CD14-positive monocyte (primary cell): ENCODE measurements at regions not wholly inside any gene's neighbourhood (a gene's known extent, or its start where the extent isn't known, plus 50 kb on each side); places are given as distances from the start of the nearest gene placed in this dataset.
"Not testable (repeated sequence)": the region's sequence is repeated elsewhere in the genome, so short reads cannot be mapped to it uniquely, and the experiment has no call there.

ENCODE experiments used
- DNase-seq, 3 donors: peaks; one replicate each; pipeline ENCODE4 v3.0.0-alpha.2; 2011 to 2022
- H2AFZ ChIP-seq: 2 replicates; pipeline ENCODE4 v1.6.0; 2012; ENCODE audit warnings: mild to moderate bottlenecking, low read depth, low read length, inconsistent platforms; ENCODE audit not compliant: insufficient read depth, poor library complexity, severe bottlenecking
- H3K27ac ChIP-seq, 2 donors: 1 replicate in 1 of 2; 2 replicates in 1 of 2; pipeline ENCODE4 v1.5.1; 2012 to 2013; ENCODE audit warnings: low read length in 2 of 2, control low read depth in 1 of 2, inconsistent platforms in 1 of 2, low read depth in 1 of 2, mild to moderate bottlenecking in 1 of 2
- H3K27me3 ChIP-seq, 2 donors: one replicate each; pipeline versions ENCODE4 v1.6.0 to v1.6.1; 2011 to 2013; ENCODE audit warnings: low read length in 2 of 2; ENCODE audit not compliant: control insufficient read depth in 2 of 2, insufficient read depth in 2 of 2
- H3K36me3 ChIP-seq, 2 donors: replicated peaks in 1 of 2; 1 replicate in 1 of 2; 2 replicates in 1 of 2; pipeline versions ENCODE4 v1.5.1 to v1.6.1; 2012 to 2013; ENCODE audit warnings: low read length in 2 of 2, control low read depth in 1 of 2, inconsistent platforms in 1 of 2, mild to moderate bottlenecking in 1 of 2; ENCODE audit not compliant: insufficient read depth in 2 of 2, control insufficient read depth in 1 of 2
- H3K4me1 ChIP-seq, 2 donors: 1 replicate in 1 of 2; 2 replicates in 1 of 2; pipeline versions ENCODE4 v1.5.1 to v1.6.1; 2012 to 2013; ENCODE audit warnings: low read length in 2 of 2, control low read depth in 1 of 2, inconsistent platforms in 1 of 2, mild to moderate bottlenecking in 1 of 2, moderate library complexity in 1 of 2; ENCODE audit not compliant: insufficient read depth in 2 of 2, control insufficient read depth in 1 of 2
- H3K4me2 ChIP-seq: replicated peaks from 2 replicates; pipeline ENCODE3; 2012; ENCODE audit warnings: low read length, moderate library complexity, mild to moderate bottlenecking; ENCODE audit not compliant: poor library complexity, severe bottlenecking; ENCODE audit errors: extremely low read depth
- H3K4me3 ChIP-seq, 3 experiments: fragments of 200-600 bp in 1 of 3; sonication (generic) in 1 of 3; replicated peaks in 1 of 3; 1 replicate in 2 of 3; 2 replicates in 1 of 3; pipeline ENCODE4 v1.5.1; 2011 to 2013; ENCODE audit warnings: low read length in 3 of 3, mild to moderate bottlenecking in 3 of 3, control low read depth in 2 of 3, low read depth in 2 of 3, inconsistent platforms in 1 of 3, moderate library complexity in 1 of 3
- H3K79me2 ChIP-seq: 2 replicates; pipeline ENCODE4 v1.6.0; 2012; ENCODE audit warnings: mild to moderate bottlenecking, control low read depth, inconsistent platforms, low read length, moderate library complexity; ENCODE audit not compliant: insufficient read depth
- H3K9ac ChIP-seq: 2 replicates; pipeline ENCODE4 v1.6.0; 2017; ENCODE audit warnings: low read length, mild to moderate bottlenecking; ENCODE audit not compliant: insufficient read depth, poor library complexity, severe bottlenecking
- H3K9me3 ChIP-seq, 2 donors: replicated peaks in 1 of 2; 1 replicate in 1 of 2; 2 replicates in 1 of 2; pipeline versions ENCODE4 v1.5.1 to v1.6.1; 2012 to 2013; ENCODE audit warnings: low read length in 2 of 2, control low read depth in 1 of 2; ENCODE audit not compliant: control insufficient read depth in 1 of 2, insufficient read depth in 1 of 2
- H4K20me1 ChIP-seq: 2 replicates; pipeline ENCODE4 v1.6.0; 2012; ENCODE audit warnings: mild to moderate bottlenecking, low read length, control low read depth, moderate library complexity; ENCODE audit not compliant: insufficient read depth
- H3K27ac Mint-ChIP-seq, 7 donors: one replicate each; pipeline ENCODE4 v1.8.0; 2020; ENCODE audit warnings: mild to moderate bottlenecking in 7 of 7, mixed read lengths in 7 of 7, moderate library complexity in 6 of 7, inconsistent platforms in 2 of 7
- H3K27me3 Mint-ChIP-seq, 3 donors: one replicate each; pipeline ENCODE4 v1.8.0; 2021 to 2022; ENCODE audit warnings: low read depth in 3 of 3, mild to moderate bottlenecking in 3 of 3, mixed read lengths in 3 of 3, moderate library complexity in 3 of 3, inconsistent platforms in 1 of 3
- H3K36me3 Mint-ChIP-seq, 2 donors: one replicate each; pipeline ENCODE4 v1.8.0; 2020; ENCODE audit warnings: mixed read lengths in 2 of 2, inconsistent platforms in 1 of 2, mild to moderate bottlenecking in 1 of 2
- H3K4me1 Mint-ChIP-seq: one replicate; pipeline ENCODE4 v1.8.0; 2020; ENCODE audit warnings: mild to moderate bottlenecking, mixed read lengths
- H3K4me3 Mint-ChIP-seq, 2 donors: one replicate each; pipeline ENCODE4 v1.8.0; 2020; ENCODE audit warnings: mild to moderate bottlenecking in 2 of 2, mixed read lengths in 2 of 2, moderate library complexity in 1 of 2
- H3K9me3 Mint-ChIP-seq, 7 donors: one replicate each; pipeline ENCODE4 v1.8.0; 2020 to 2022; ENCODE audit warnings: mixed read lengths in 7 of 7, mild to moderate bottlenecking in 6 of 7, moderate library complexity in 6 of 7, inconsistent platforms in 2 of 7
- CTCF ChIP-seq: fragments of 200-600 bp; IDR thresholded peaks from one replicate; pipeline ENCODE4 v1.8.0; 2022; ENCODE audit warnings: antibody characterized with exemption, mild to moderate bottlenecking
- WGBS: methylation state at CpG from one replicate; pipeline ENCODE4 v1.1.5; 2013; ENCODE audit warnings: missing lambda C conversion rate; ENCODE audit not compliant: insufficient coverage; 5-methylcytosine and 5-hydroxymethylcytosine counted together
- intact Hi-C, 2 donors: fragments of 100-400 bp; cut with micrococcal nuclease; formaldehyde crosslinking; loops; one replicate each; pipeline versions ENCODE4 v1.15.0 to v1.15.1; 2023

- peaks cover 14 to 15% of the 10 kb centered on the region in 2 donors for H3K36me3 Mint-ChIP-seq
- Histone ChIP-seq H3K9ac (no peak overlapping the region), H3K4me2 (no peak overlapping the region)
These were observed 58.0 kb downstream of the ANXA2R start for GRCh38 chr5:42982107-42982622.

DNA sequence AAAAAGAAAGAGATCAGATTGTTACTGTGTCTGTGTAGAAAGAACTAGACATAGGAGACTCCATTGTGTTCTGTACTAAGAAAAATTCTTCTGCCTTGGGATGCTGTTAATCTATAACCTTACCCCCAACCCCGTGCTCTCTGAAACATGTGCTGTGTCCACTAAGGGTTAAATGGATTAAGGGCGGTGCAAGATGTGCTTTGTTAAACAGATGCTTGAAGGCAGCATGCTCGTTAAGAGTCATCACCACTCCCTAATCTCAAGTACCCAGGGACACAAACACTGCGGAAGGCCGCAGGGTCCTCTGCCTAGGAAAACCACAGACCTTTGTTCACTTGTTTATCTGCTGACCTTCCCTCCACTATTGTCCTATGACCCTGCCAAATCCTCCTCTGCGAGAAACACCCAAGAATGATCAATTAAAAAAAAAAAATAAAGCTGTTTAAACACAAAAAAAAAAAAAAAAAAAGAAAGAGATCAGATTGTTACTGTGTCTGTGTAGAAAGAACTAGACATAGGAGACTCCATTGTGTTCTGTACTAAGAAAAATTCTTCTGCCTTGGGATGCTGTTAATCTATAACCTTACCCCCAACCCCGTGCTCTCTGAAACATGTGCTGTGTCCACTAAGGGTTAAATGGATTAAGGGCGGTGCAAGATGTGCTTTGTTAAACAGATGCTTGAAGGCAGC lies 58.6 kb downstream of the ANXA2R start:
- H3K4me1 Mint-ChIP-seq, H3K27me3 ChIP-seq, H3K9me3 ChIP-seq, H3K36me3 ChIP-seq, H3K4me3 ChIP-seq, DNase-seq, H3K27ac Mint-ChIP-seq, H3K27me3 Mint-ChIP-seq, H4K20me1 ChIP-seq, intact Hi-C loops, H3K27ac ChIP-seq, H3K4me3 Mint-ChIP-seq, H3K79me2 ChIP-seq, H2AFZ ChIP-seq, H3K4me1 ChIP-seq, H3K9ac ChIP-seq, H3K4me2 ChIP-seq: not testable (repeated sequence)
- WGBS = no CpG with 5 or more reads among the region's 8 CpGs
- Mint-ChIP-seq H3K9me3 (peaks cover 4 to 15% (median 13%) of the 10 kb centered on the region in 7 donors), H3K36me3 (peaks cover 14 to 15% of the 10 kb centered on the region in 2 donors)

More at GRCh38 chr5:42982107-42982622, 58.0 kb downstream of the ANXA2R start:
- Mint-ChIP-seq H3K27me3 (no peaks in the 10 kb centered on the region), H3K4me3 (no peak overlapping the region), H3K27ac (no peak overlapping the region), H3K4me1 (peaks cover 7% of the 10 kb centered on the region), H3K9me3 (peaks cover 4 to 15% (median 13%) of the 10 kb centered on the region in 7 donors)
- no peaks in the 10 kb centered on the region for H3K4me1 ChIP-seq
- no peak overlapping the region for H3K27ac ChIP-seq
- H4K20me1 ChIP-seq = no peaks in the 10 kb centered on the region
- intact Hi-C loops = no loop called here
- no peak overlapping the region for H2AFZ ChIP-seq
- no peaks in the 10 kb centered on the region for H3K36me3 ChIP-seq
- no peaks in the 10 kb centered on the region for H3K27me3 ChIP-seq
- no peak overlapping the region for H3K4me3 ChIP-seq
- no peaks in the 10 kb centered on the region for H3K79me2 ChIP-seq
- H3K9me3 ChIP-seq = peaks cover 0 to 5% of the 10 kb centered on the region in 2 donors
- no peak for TF ChIP-seq CTCF
- no CpG with 5 or more reads among the region's 7 CpGs for WGBS
- no peak for DNase-seq

DNA sequence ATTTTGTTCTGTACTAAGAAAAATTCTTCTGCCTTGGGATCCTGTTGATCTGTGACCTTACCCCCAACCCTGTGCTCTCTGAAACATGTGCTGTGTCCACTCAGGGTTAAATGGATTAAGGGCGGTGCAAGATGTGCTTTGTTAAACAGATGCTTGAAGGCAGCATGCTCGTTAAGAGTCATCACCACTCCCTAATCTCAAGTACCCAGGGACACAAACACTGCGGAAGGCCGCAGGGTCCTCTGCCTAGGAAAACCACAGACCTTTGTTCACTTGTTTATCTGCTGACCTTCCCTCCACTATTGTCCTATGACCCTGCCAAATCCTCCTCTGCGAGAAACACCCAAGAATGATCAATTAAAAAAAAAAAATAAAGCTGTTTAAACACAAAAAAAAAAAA lies 59.1 kb downstream of the ANXA2R start:
- H3K27me3 ChIP-seq, H3K27me3 Mint-ChIP-seq, DNase-seq, H3K36me3 ChIP-seq, H3K4me3 ChIP-seq, H2AFZ ChIP-seq, H3K27ac Mint-ChIP-seq, H3K9me3 ChIP-seq, H3K4me1 Mint-ChIP-seq, H3K79me2 ChIP-seq, H3K4me3 Mint-ChIP-seq, H3K4me2 ChIP-seq, H4K20me1 ChIP-seq, H3K4me1 ChIP-seq, H3K27ac ChIP-seq, H3K9ac ChIP-seq, intact Hi-C loops: not testable (repeated sequence)
- WGBS = no CpG with 5 or more reads among the region's 5 CpGs
- Mint-ChIP-seq H3K9me3 (peaks cover 4 to 15% (median 13%) of the 10 kb centered on the region in 7 donors), H3K36me3 (peaks cover 14 to 15% of the 10 kb centered on the region in 2 donors)

- H4K20me1 ChIP-seq, DNase-seq, H3K4me1 Mint-ChIP-seq, H3K4me3 Mint-ChIP-seq, H3K27ac ChIP-seq, H3K27me3 Mint-ChIP-seq, H3K36me3 ChIP-seq, H3K9ac ChIP-seq, H3K27me3 ChIP-seq, H3K4me1 ChIP-seq, H3K79me2 ChIP-seq, H3K9me3 ChIP-seq, H2AFZ ChIP-seq, intact Hi-C loops, H3K27ac Mint-ChIP-seq, H3K4me3 ChIP-seq, H3K4me2 ChIP-seq: not testable (repeated sequence)
- peaks cover 4 to 16% (median 13%) of the 10 kb centered on the region in 7 donors for H3K9me3 Mint-ChIP-seq
- H3K36me3 Mint-ChIP-seq = peaks cover 10 to 14% of the 10 kb centered on the region in 2 donors
- no CpG with 5 or more reads among the region's 36 CpGs for WGBS
These were observed 59.7 kb downstream of the ANXA2R start for GRCh38 chr5:42980391-42980790.
